ENCODE measurements at regions not wholly inside any gene's neighbourhood (a gene's known extent, or its start where the extent isn't known, plus 50 kb on each side); places are given as distances from the start of the nearest gene placed in this dataset.

GRCh38 chr1:233730380-233730779 lies 116.5 kb downstream of the KCNK1 start:
- WGBS, 2 donors = 78 to 92% methylated on average over 5 of the region's 5 CpGs
- Histone ChIP-seq H3K36me3 (no peaks in the 10 kb centered on the region), H3K4me1 (peaks cover 0 to 8% of the 10 kb centered on the region in 2 donors), H3K4me3 (replicated peaks in 1 of 3) (no peak overlapping the region), H3K27me3 (no peaks in the 10 kb centered on the region), H3K27ac (no peak overlapping the region), H3K9me3 (no peaks in the 10 kb centered on the region)
- intact Hi-C loops (cut with DNase I) = no loop called here
- no peak for DNase-seq
- TF ChIP-seq CTCF (IDR thresholded peaks at IDR 0.05) (no peak), POLR2A (IDR thresholded peaks at IDR 0.05) (no peak)

GRCh38 chr1:233730809-233731208 lies 116.9 kb downstream of the KCNK1 start:
- Histone ChIP-seq H3K4me1 (peaks cover 0 to 8% of the 10 kb centered on the region in 2 donors), H3K27ac (peak overlapping the region in 1 of 3 donors; percentile 47), H3K4me3 (replicated peaks in 1 of 3) (no peak overlapping the region), H3K9me3 (no peaks in the 10 kb centered on the region), H3K27me3 (no peaks in the 10 kb centered on the region), H3K36me3 (no peaks in the 10 kb centered on the region)
- no peak for TF ChIP-seq POLR2A (IDR thresholded peaks at IDR 0.05)
- no peak for TF ChIP-seq CTCF (IDR thresholded peaks at IDR 0.05)
- DNase-seq = peak in 1 of 2 donors; percentile 4
- WGBS, 2 donors = 60 to 65% methylated on average over 5 of the region's 5 CpGs
- intact Hi-C loops (cut with DNase I) = no loop called here

GRCh38 chr1:233732206-233732605 lies 118.3 kb downstream of the KCNK1 start:
- 43 to 49% methylated on average over 2 of the region's 2 CpGs for WGBS, 2 donors

GRCh38 chr1:233734456-233734855 lies 120.5 kb downstream of the KCNK1 start:
- no peak overlapping the region for H3K27ac ChIP-seq
- H3K9me3 ChIP-seq = no peaks in the 10 kb centered on the region
- no peaks in the 10 kb centered on the region for H3K27me3 ChIP-seq
- TF ChIP-seq POLR2A (IDR thresholded peaks at IDR 0.05) = no peak
- no peak for TF ChIP-seq CTCF (IDR thresholded peaks at IDR 0.05)
- no peak overlapping the region for H3K4me3 ChIP-seq (replicated peaks in 1 of 3)
- intact Hi-C loops (cut with DNase I) = no loop called here
- no peak for DNase-seq
- no peaks in the 10 kb centered on the region for H3K36me3 ChIP-seq
- 75 to 80% methylated on average over 7 of the region's 7 CpGs for WGBS, 2 donors
- H3K4me1 ChIP-seq = peaks cover 0 to 8% of the 10 kb centered on the region in 2 donors

More at GRCh38 chr1:233732206-233732605, 118.3 kb downstream of the KCNK1 start:
- peak overlapping the region in 2 of 3 donors; percentile 14 to 65 for H3K27ac ChIP-seq
- peak; percentile 71 to 81 for DNase-seq
- no peak overlapping the region for H3K4me3 ChIP-seq (replicated peaks in 1 of 3)
- H3K36me3 ChIP-seq = no peaks in the 10 kb centered on the region
- intact Hi-C loops (cut with DNase I) = no loop called here
- H3K9me3 ChIP-seq = no peaks in the 10 kb centered on the region
- H3K27me3 ChIP-seq = no peaks in the 10 kb centered on the region
- TF ChIP-seq POLR2A (IDR thresholded peaks at IDR 0.05) = no peak
- TF ChIP-seq CTCF (IDR thresholded peaks at IDR 0.05) = no peak
- peaks cover 0 to 8% of the 10 kb centered on the region in 2 donors for H3K4me1 ChIP-seq

GRCh38 chr1:233735331-233735730 lies 121.4 kb downstream of the KCNK1 start:
- WGBS, 2 donors = 83 to 93% methylated on average over 1 of the region's 1 CpG
- no peak for TF ChIP-seq CTCF (IDR thresholded peaks at IDR 0.05)
- TF ChIP-seq POLR2A (IDR thresholded peaks at IDR 0.05) = no peak
- Histone ChIP-seq H3K9me3 (no peaks in the 10 kb centered on the region), H3K27ac (no peak overlapping the region), H3K4me3 (replicated peaks in 1 of 3) (no peak overlapping the region), H3K36me3 (no peaks in the 10 kb centered on the region), H3K27me3 (no peaks in the 10 kb centered on the region), H3K4me1 (peaks cover 0 to 8% of the 10 kb centered on the region in 2 donors)
- intact Hi-C loops (cut with DNase I) = no loop called here
- DNase-seq = no peak
